IPS-NIHi7 (cell line): ENCODE measurements at regions not wholly inside any gene's neighbourhood (a gene's known extent, or its start where the extent isn't known, plus 50 kb on each side); places are given as distances from the start of the nearest gene placed in this dataset.
"Not testable (repeated sequence)": the region's sequence is repeated elsewhere in the genome, so short reads cannot be mapped to it uniquely, and the experiment has no call there.

ENCODE experiments used
- DNase-seq: peaks from one replicate; pipeline ENCODE4 v3.0.0; 2012; ENCODE audit warnings: mixed read lengths; ENCODE audit errors: extremely low spot score

DNA sequence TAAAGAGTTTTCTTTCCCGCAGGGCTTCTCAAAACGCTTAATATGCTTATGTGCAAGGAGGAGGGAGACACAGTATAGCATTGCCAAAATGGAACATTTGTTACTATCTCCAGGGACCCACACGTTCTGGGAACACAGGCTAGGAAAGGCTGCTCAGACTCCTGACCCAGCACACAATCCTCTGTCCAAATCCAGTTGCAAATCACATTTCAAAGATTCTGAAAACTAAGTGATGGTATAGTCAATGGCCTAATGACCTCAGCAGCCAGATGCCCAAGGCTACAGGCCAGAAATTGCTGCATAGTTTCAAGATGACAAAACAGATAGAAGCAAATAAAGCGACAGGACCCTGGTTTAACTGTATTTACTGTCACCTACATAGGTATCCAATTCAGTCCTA lies 97.0 kb upstream of the GRIP1 start:
- no peak for DNase-seq

GRCh38 chr12:66776974-66777373 lies 98.1 kb upstream of the GRIP1 start:
- DNase-seq, result no peak

- no peak for DNase-seq
Measured at GRCh38 chr12:66779466-66779865, 100.6 kb upstream of the GRIP1 start.

- no peak for DNase-seq
Measured at GRCh38 chr12:66786531-66787308, 107.8 kb upstream of the GRIP1 start.

DNA sequence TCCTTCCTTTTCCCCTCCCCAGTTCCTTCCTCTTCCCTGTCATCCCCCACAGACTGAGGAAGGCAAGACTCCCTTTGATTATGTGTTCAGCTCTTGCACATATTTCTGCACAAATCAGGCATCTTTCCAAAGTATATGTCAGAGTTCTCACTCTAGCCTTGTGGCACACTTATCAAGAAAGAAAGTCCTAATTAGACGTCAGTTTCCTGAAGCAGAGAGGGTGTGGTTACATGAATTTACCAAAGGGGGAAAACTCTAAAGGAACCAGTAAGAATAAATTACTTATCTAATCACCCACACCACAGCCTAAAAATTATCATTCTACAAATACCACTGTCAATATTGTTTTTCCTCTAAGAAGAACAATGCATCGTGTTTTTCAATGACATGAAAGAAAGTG lies 120.7 kb upstream of the GRIP1 start:
- no peak for DNase-seq

- no peak for DNase-seq
Measured at GRCh38 chr12:66800046-66800445, 121.2 kb upstream of the GRIP1 start.

DNA sequence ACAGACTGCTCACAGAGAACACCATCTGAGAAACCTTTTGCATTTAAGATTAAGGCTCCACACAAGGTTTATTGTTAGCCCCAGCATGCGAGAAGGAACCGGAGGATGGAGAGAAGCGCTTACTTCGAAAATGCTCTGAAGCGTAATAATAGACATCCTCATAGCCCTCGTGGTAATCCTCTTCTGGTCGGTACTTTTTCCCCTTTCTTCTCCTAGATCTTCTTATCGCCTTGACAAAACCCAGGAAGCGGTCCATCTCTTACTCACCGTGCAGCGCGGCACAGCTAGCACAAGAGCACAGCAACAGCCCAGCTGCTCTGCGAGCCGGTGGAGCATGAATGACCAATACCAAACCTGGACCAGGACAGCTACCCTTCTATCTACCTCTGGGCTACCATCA lies 125.1 kb upstream of the GRIP1 start:
- peak; percentile 17 for DNase-seq

GRCh38 chr12:66804563-66804974 lies 125.7 kb upstream of the GRIP1 start:
- DNase-seq, result no peak

DNA sequence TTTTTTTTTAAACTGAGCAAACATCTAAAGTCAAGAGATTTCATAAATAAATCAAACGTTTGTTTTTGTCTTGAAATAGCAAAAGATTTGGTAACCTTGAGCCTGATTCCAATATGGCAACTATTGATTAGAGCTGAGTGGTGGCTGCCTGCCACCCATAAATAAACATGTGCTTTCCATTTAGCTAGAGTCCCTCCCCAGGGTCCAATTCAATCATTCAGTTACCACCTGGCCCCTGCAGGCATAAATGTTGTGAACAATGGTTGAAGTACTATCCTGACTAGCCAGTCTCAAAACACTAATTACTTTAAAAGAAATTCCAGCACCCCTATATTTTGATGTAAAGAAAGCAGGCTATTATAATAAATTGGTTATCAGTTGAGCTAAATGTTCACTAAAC lies 129.7 kb upstream of the GRIP1 start:
- DNase-seq, result no peak

DNA sequence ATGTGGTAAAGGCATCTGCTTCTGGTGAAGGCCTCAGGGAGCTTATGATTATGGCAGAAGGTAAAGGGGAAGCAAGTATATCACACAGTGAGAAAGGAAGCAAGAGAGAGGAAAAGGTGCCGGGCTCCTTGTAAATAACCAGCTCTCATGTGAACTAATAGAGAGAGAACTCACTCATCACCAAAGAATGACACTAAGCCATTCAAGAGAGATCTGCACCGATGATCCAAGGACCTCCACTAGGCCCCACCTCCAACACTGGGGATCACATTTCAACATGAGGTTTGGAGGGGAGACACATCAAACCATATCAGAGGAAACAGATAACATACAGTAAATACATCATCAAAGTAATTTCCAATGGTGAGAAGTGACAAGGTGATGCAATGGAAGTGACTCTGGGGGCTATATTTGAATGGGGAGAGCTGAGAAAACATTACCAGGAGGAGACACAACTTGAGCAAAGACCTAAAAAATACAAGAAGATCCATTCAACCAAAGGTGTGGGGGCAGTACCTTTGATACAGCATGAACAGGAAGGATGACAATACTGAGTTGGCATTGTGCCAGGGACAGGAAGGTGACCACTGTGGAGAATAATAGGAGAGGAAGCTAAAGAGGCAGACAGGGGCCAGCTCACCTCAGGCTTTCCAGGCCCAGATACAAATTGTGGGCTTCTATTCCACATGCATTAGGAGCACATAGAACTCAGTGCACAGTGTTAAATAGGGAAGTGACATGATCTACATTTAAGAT lies 134.4 kb upstream of the GRIP1 start:
- DNase-seq, result no peak

- no peak for DNase-seq
Measured at GRCh38 chr12:66819587-66819986, 140.7 kb upstream of the GRIP1 start.

- DNase-seq, result no peak
Measured at GRCh38 chr12:66822961-66823360, 144.1 kb upstream of the GRIP1 start.

- DNase-seq, result no peak
Measured at GRCh38 chr12:66823857-66824570, 145.1 kb upstream of the GRIP1 start.

GRCh38 chr12:66825921-66826320 lies 147.0 kb upstream of the GRIP1 start:
- not testable (repeated sequence) for DNase-seq

DNA sequence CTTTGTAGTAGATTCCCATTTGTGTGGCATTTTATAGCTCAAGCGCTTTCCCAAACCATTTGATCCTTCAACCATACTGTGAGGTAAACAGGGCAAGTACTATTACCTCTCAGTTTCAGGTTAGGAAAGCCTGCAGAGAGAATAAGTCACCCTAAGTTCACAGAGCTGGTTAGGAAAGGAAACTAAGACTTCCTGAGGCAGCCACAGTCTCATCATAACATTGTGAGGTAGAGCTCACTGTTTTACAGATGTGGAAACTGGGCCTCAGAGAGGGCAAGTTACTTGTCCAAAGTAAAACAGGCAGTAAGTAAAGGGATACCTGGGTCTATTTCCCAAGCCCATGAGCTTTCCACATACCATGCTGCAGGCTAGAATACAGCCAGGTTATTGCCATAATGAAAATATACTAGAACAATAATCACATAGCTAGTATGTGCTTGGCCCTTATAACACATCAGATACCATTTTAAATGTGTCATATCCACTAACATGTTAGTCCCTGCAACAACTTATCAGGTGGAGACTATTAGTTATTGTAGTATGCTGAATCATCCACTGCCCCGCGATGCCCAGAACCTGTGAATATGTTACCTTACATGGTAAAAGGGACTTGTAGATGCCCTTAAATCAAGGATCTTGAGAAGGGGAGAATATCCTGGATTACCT lies 150.9 kb upstream of the GRIP1 start:
- DNase-seq, result no peak

DNA sequence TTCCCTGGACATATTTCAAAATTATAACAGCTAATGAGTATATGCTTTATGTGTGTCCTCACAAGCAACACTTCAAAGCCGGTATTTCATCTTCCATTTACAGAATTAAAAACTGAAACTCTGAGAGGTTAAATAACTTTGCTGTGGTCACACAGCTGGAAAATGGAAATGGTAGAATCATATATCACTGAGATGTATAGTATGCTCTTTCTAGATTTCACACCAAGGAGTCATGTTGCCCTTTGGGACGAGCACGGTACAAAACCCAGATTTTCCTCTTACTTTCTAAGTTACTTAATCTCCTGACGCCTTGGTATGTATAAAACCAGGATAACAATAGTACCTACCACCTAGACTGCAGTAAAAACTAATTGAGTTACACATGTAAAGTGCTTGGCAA lies 152.6 kb upstream of the GRIP1 start:
- no peak for DNase-seq

DNA sequence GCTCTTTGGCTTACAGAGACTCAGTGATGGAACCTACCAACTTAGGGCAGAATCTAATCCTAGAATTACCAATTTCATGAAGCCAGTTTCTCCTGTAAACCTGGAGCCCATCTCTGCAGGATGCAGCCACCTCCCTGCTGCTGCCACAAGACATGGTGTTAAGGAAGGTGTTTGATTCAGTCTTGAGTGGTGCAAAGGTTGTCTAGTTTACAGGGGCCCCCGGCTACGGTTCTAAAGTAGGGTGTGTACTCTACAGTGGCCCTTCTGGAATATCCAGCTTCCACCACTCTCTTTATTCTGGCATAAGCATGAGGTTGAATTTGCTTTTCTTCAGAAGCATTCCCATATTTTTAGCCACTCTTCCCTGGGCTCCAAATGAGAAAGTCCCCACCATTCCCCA lies 154.1 kb upstream of the GRIP1 start:
- no peak for DNase-seq

- DNase-seq, result no peak
Measured at GRCh38 chr12:66836623-66837310, 157.9 kb upstream of the GRIP1 start.

GRCh38 chr12:66837311-66837627 lies 158.4 kb upstream of the GRIP1 start:
- no peak for DNase-seq

DNA sequence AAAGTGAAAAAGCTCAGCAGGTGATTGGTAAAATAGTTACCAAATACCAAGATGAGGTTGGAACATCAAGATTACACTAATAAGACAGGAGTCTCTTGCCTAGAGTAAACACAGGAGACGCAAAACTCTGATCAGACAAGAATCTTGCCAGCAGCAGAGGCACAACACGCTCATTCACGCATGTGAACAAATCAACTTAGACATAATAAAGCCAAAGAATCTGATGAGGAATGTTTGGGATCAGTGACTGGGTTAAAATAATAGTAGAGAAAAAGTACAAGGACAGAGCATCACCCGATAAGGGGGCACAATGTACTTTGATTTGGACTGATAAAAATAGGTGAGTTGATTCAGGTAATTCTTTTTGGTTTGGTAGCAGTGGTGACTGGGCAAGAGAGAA lies 159.5 kb upstream of the GRIP1 start:
- no peak for DNase-seq

DNA sequence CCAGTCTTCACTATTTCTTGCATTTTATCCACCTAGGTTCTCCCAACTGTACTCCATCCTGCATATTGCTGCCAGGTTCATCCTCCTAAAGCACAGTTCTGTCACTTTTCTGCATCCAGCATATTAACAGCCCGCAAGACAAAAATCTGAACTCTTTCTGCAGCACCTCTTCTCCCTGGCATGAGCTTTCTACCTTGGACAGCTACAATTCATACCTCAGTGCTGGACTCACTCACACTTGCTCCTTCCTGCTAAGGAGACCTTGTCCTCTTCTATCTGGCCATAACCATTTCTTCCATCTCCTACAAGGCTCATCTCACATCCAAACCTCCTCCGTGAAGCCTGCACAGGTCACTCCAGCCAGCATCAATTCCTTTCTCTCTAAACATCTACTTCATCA lies 170.1 kb upstream of the GRIP1 start:
- peak; percentile 26 for DNase-seq

- DNase-seq, result no peak
Measured at GRCh38 chr12:66851134-66851533, 172.3 kb upstream of the GRIP1 start.
